ENCODE measurements at regions not wholly inside any gene's neighbourhood (a gene's known extent, or its start where the extent isn't known, plus 50 kb on each side); places are given as distances from the start of the nearest gene placed in this dataset.

GRCh38 chr21:31397515-31397926 lies 53.5 kb upstream of the TIAM1 start:
- POLR2A ChIA-PET, result no interaction called here

GRCh38 chr21:31397030-31397429 lies 53.0 kb upstream of the TIAM1 start:
- POLR2A ChIA-PET, result no interaction called here

More at GRCh38 chr21:31397515-31397926, 53.5 kb upstream of the TIAM1 start:
- CTCF ChIA-PET, result no interaction called here
- TF ChIP-seq ARNT (IDR thresholded peaks at IDR 0.05), result no peak
- TF ChIP-seq ZNF384 (IDR thresholded peaks at IDR 0.05), result no peak
- no peak for TF ChIP-seq PKNOX1 (IDR thresholded peaks at IDR 0.05)
- no peak for TF ChIP-seq FOXK2 (IDR thresholded peaks at IDR 0.05)
- TF ChIP-seq FOXA1 (IDR thresholded peaks at IDR 0.05), result no peak
- TF ChIP-seq L3MBTL2 (conservative IDR thresholded peaks at IDR 0.05), result no peak
- no peak for TF ChIP-seq TARDBP (IDR thresholded peaks at IDR 0.05)
- TF ChIP-seq CTBP1 (IDR thresholded peaks at IDR 0.05; ENCODE audit: borderline replicate concordance), result no peak
- no peak for TF ChIP-seq BHLHE40 (IDR thresholded peaks at IDR 0.05; ENCODE audit: borderline replicate concordance)
- TF ChIP-seq FOXM1 (IDR thresholded peaks at IDR 0.05; ENCODE audit: borderline replicate concordance), result no peak
- DNase-seq (ENCODE audit: extremely low spot score), result no peak

GRCh38 chr21:31396399-31396798 lies 52.3 kb upstream of the TIAM1 start:
- TF ChIP-seq SUZ12 (IDR thresholded peaks at IDR 0.05), result no peak
- TF ChIP-seq NFRKB (IDR thresholded peaks at IDR 0.05), result no peak
- TF ChIP-seq CTBP1 (IDR thresholded peaks at IDR 0.05; ENCODE audit: borderline replicate concordance), result no peak
- TF ChIP-seq HDGF (IDR thresholded peaks at IDR 0.05; ENCODE audit: borderline replicate concordance), result no peak
- TF ChIP-seq ELF4 (IDR thresholded peaks at IDR 0.05), result no peak
- no peak for TF ChIP-seq FOXA1 (IDR thresholded peaks at IDR 0.05)
- no peak for TF ChIP-seq ARNT (IDR thresholded peaks at IDR 0.05)
- TF ChIP-seq LEF1 (IDR thresholded peaks at IDR 0.05; ENCODE audit: borderline replicate concordance), result no peak
- TF ChIP-seq L3MBTL2 (conservative IDR thresholded peaks at IDR 0.05), result no peak
- no peak for TF ChIP-seq ZNF384 (IDR thresholded peaks at IDR 0.05)
- no peak for TF ChIP-seq SP1 (IDR thresholded peaks at IDR 0.05)
- TF ChIP-seq BHLHE40 (IDR thresholded peaks at IDR 0.05; ENCODE audit: borderline replicate concordance), result no peak
- no peak for TF ChIP-seq TARDBP (IDR thresholded peaks at IDR 0.05)
- TF ChIP-seq PKNOX1 (IDR thresholded peaks at IDR 0.05), result no peak
- no peak for TF ChIP-seq FOXM1 (IDR thresholded peaks at IDR 0.05; ENCODE audit: borderline replicate concordance)
- no peak for TF ChIP-seq FOXK2 (IDR thresholded peaks at IDR 0.05)
- POLR2A ChIA-PET, result no interaction called here
- CTCF ChIA-PET, result interaction anchor here (0.6 kb wide), 1 partner anchor 163 kb away, joined by 3 read pairs; no protein-coding TSS in a partner anchor
- DNase-seq (ENCODE audit: extremely low spot score), result no peak

More at GRCh38 chr21:31397030-31397429, 53.0 kb upstream of the TIAM1 start:
- no peak for DNase-seq (ENCODE audit: extremely low spot score)
- CTCF ChIA-PET, result interaction anchor here (0.6 kb wide), 1 partner anchor 163 kb away, joined by 3 read pairs; no protein-coding TSS in a partner anchor
- TF ChIP-seq TARDBP (IDR thresholded peaks at IDR 0.05), result no peak
- TF ChIP-seq SUZ12 (IDR thresholded peaks at IDR 0.05), result no peak
- TF ChIP-seq BHLHE40 (IDR thresholded peaks at IDR 0.05; ENCODE audit: borderline replicate concordance), result no peak
- no peak for TF ChIP-seq LEF1 (IDR thresholded peaks at IDR 0.05; ENCODE audit: borderline replicate concordance)
- TF ChIP-seq NFRKB (IDR thresholded peaks at IDR 0.05), result no peak
- no peak for TF ChIP-seq SP1 (IDR thresholded peaks at IDR 0.05)
- no peak for TF ChIP-seq L3MBTL2 (conservative IDR thresholded peaks at IDR 0.05)
- TF ChIP-seq ZNF384 (IDR thresholded peaks at IDR 0.05), result no peak
- no peak for TF ChIP-seq PKNOX1 (IDR thresholded peaks at IDR 0.05)
- no peak for TF ChIP-seq CTBP1 (IDR thresholded peaks at IDR 0.05; ENCODE audit: borderline replicate concordance)
- TF ChIP-seq HDGF (IDR thresholded peaks at IDR 0.05; ENCODE audit: borderline replicate concordance), result no peak
- no peak for TF ChIP-seq FOXA1 (IDR thresholded peaks at IDR 0.05)
- TF ChIP-seq FOXM1 (IDR thresholded peaks at IDR 0.05; ENCODE audit: borderline replicate concordance), result no peak
- no peak for TF ChIP-seq FOXK2 (IDR thresholded peaks at IDR 0.05)
- no peak for TF ChIP-seq ARNT (IDR thresholded peaks at IDR 0.05)
- no peak for TF ChIP-seq ELF4 (IDR thresholded peaks at IDR 0.05)

- TF ChIP-seq SP1 (IDR thresholded peaks at IDR 0.05), result no peak
- no peak for TF ChIP-seq FOXA1 (IDR thresholded peaks at IDR 0.05)
- no peak for TF ChIP-seq TARDBP (IDR thresholded peaks at IDR 0.05)
- no peak for TF ChIP-seq HDGF (IDR thresholded peaks at IDR 0.05; ENCODE audit: borderline replicate concordance)
- TF ChIP-seq ZNF384 (IDR thresholded peaks at IDR 0.05), result no peak
- TF ChIP-seq BHLHE40 (IDR thresholded peaks at IDR 0.05; ENCODE audit: borderline replicate concordance), result no peak
- no peak for DNase-seq (ENCODE audit: extremely low spot score)
- CTCF ChIA-PET, result no interaction called here
- POLR2A ChIA-PET, result no interaction called here
Measured at GRCh38 chr21:31395791-31396190, 51.7 kb upstream of the TIAM1 start.

GRCh38 chr21:31395268-31395667 lies 51.2 kb upstream of the TIAM1 start:
- ChIA-PET CTCF (no interaction called here), POLR2A (no interaction called here)
- TF ChIP-seq NFRKB (IDR thresholded peaks at IDR 0.05), result no peak
- no peak for DNase-seq (ENCODE audit: extremely low spot score)

- no peak for DNase-seq (ENCODE audit: extremely low spot score)
- no peak for TF ChIP-seq FOXA1 (IDR thresholded peaks at IDR 0.05)
- TF ChIP-seq ZNF384 (IDR thresholded peaks at IDR 0.05), result no peak
- no peak for TF ChIP-seq ARNT (IDR thresholded peaks at IDR 0.05)
- no peak for TF ChIP-seq FOXM1 (IDR thresholded peaks at IDR 0.05; ENCODE audit: borderline replicate concordance)
- TF ChIP-seq SP1 (IDR thresholded peaks at IDR 0.05), result no peak
- no peak for TF ChIP-seq LEF1 (IDR thresholded peaks at IDR 0.05; ENCODE audit: borderline replicate concordance)
- TF ChIP-seq BHLHE40 (IDR thresholded peaks at IDR 0.05; ENCODE audit: borderline replicate concordance), result no peak
- TF ChIP-seq NFRKB (IDR thresholded peaks at IDR 0.05), result no peak
- ChIA-PET CTCF (interaction anchor here (0.5 to 0.8 kb wide), 2 partner anchors 49 to 212 kb away, joined by 5 to 7 read pairs; no protein-coding TSS in a partner anchor), POLR2A (no interaction called here)
Measured at GRCh38 chr21:31394309-31394708, 50.2 kb upstream of the TIAM1 start.

Data from HEK293T (cell line).